Epithelial cell of proximal tubule (primary cell): ENCODE measurements at regions not wholly inside any gene's neighbourhood (a gene's known extent, or its start where the extent isn't known, plus 50 kb on each side); places are given as distances from the start of the nearest gene placed in this dataset.
"Not testable (repeated sequence)": the region's sequence is repeated elsewhere in the genome, so short reads cannot be mapped to it uniquely, and the experiment has no call there.

Source experiments
- DNase-seq: peaks from one replicate; pipeline ENCODE4 v3.0.0-alpha.2; 2011; ENCODE audit warnings: low read depth
- H3K4me3 ChIP-seq: 2 replicates; pipeline ENCODE4 v1.5.1; 2011; ENCODE audit warnings: low read depth, mild to moderate bottlenecking, low read length
- TF ChIP-seq, protein P1 (sequence below): conservative IDR thresholded peaks from 2 replicates; pipeline ENCODE4 v1.5.1; 2012; ENCODE audit warnings: low read depth, mild to moderate bottlenecking, low read length

DNA sequence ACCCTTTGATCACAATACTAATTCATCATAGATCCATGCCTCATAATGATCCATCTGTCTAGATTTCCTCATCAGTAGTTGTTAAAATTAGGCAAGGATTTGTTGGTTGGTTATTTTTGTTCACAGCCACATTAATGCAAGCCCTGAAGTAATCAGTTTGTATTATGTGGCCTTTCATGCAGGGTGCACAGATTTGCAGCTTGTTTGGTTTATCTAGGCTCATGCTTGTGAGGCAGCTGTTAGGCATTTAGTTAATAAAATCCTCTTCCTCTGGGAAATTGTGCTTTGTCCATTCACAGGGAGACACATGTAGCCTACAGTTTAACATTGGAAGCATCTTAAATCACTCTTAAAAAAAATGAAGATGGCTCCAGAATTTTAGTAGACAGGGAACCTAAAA, 162.8 kb upstream of the ZNF385D start:
- TF ChIP-seq, protein P1, sequence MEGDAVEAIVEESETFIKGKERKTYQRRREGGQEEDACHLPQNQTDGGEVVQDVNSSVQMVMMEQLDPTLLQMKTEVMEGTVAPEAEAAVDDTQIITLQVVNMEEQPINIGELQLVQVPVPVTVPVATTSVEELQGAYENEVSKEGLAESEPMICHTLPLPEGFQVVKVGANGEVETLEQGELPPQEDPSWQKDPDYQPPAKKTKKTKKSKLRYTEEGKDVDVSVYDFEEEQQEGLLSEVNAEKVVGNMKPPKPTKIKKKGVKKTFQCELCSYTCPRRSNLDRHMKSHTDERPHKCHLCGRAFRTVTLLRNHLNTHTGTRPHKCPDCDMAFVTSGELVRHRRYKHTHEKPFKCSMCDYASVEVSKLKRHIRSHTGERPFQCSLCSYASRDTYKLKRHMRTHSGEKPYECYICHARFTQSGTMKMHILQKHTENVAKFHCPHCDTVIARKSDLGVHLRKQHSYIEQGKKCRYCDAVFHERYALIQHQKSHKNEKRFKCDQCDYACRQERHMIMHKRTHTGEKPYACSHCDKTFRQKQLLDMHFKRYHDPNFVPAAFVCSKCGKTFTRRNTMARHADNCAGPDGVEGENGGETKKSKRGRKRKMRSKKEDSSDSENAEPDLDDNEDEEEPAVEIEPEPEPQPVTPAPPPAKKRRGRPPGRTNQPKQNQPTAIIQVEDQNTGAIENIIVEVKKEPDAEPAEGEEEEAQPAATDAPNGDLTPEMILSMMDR, result no peak
- no peak overlapping the region for H3K4me3 ChIP-seq
- no peak for DNase-seq

DNA sequence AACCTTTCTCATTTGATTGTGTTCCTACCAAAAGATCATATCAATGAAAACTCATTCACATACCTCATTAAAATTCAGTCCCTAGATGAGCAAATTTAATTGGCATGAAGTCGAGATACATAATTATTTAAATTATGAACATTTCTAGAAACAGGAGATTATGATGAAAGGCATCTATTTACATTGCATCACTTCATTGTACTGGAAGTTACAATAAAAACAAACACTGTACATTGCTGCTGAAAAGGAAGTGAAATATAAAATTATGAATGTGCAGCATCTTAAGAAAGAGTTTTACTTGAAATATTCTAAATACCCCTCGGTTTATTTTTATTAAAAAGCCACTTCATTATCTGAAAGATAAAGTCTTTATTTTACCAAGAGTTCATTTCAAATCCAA, 163.4 kb upstream of the ZNF385D start:
- DNase-seq, result no peak
- no peak overlapping the region for H3K4me3 ChIP-seq
- TF ChIP-seq, protein P1, result no peak

GRCh38 chr3:21919383-21919782, 168.4 kb upstream of the ZNF385D start:
- no peak for DNase-seq
- H3K4me3 ChIP-seq, result no peak overlapping the region
- TF ChIP-seq, protein P1, result no peak

GRCh38 chr3:21920421-21920861, 169.4 kb upstream of the ZNF385D start:
- TF ChIP-seq, protein P1, result no peak
- DNase-seq, result no peak
- H3K4me3 ChIP-seq, result no peak overlapping the region

DNA sequence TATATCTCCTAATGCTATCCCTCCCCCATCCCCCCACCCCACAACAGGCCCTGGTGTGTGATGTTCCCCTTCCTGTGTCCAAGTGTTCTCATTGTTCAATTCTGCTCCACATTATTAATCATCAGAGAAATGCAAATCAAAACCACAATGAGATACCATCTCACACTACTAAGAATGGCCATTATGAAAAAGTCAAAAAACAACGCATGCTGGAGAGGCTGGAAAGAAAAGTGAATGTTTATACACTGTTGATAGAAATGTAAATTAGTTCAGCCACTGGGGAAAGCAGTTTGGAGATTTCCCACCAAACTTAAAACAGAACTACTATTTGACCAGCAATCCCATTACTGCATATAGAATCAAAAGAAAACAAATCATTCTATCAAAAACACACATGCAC, 172.1 kb upstream of the ZNF385D start:
- not testable (repeated sequence) for DNase-seq, H3K4me3 ChIP-seq

GRCh38 chr3:21927261-21927660, 176.3 kb upstream of the ZNF385D start:
- H3K4me3 ChIP-seq, result no peak overlapping the region
- no peak for DNase-seq
- TF ChIP-seq, protein P1, result no peak

DNA sequence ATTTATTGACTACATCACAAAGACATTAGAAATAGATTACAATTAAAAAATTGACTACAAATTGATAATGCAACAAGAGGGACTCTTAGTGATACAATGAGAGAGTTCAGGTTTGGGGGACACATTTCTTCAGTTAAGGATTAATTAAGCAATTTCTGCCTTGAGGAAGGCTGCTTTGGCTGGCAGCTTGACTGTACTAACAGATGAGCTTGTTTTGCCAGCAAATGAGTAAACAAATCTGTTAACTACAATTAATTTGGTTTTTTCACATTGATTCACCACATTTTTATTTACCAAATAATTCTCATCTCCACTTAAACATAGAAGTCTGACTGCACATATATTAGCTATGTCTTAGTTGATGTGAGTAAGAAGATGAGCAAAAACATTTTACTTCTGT, 183.6 kb upstream of the ZNF385D start:
- TF ChIP-seq, protein P1, result no peak
- no peak for DNase-seq
- H3K4me3 ChIP-seq, result no peak overlapping the region

DNA sequence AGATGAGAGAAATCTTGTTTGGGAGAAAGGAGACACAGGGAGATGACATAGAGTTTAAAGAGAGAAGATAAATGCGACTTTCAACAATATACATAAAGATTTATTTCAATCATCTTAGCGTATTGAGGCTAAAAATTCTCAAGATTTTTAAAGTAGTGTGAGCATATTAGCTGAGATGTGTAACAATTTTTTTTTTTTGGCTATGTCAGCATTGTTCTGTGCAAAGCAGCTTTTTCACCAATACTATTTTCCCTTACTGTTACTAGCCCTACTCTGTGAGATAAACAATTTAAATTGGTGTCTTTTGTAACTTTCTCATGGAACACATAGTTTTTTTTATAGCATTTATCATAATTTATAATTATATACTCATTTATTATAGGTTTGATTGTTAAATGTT, 185.2 kb upstream of the ZNF385D start:
- TF ChIP-seq, protein P1, result no peak
- no peak for DNase-seq
- no peak overlapping the region for H3K4me3 ChIP-seq
